Kidney epithelial cell (primary cell): ENCODE measurements at regions not wholly inside any gene's neighbourhood (a gene's known extent, or its start where the extent isn't known, plus 50 kb on each side); places are given as distances from the start of the nearest gene placed in this dataset.

Experiments
- DNase-seq: peaks from one replicate; pipeline ENCODE4 v3.0.0-alpha.2; 2010; ENCODE audit warnings: low read depth
- H3K27me3 ChIP-seq: 2 replicates; pipeline ENCODE4 v1.6.0; 2011; ENCODE audit warnings: low read length; ENCODE audit not compliant: control insufficient read depth, insufficient read depth
- H3K36me3 ChIP-seq: 2 replicates; pipeline ENCODE4 v1.5.1; 2011; ENCODE audit warnings: low read length; ENCODE audit not compliant: control insufficient read depth, insufficient read depth
- H3K4me3 ChIP-seq: 2 replicates; pipeline ENCODE4 v1.5.1; 2011; ENCODE audit warnings: low read depth, mild to moderate bottlenecking, control low read depth, low read length
- CTCF ChIP-seq: IDR thresholded peaks from 2 replicates; pipeline ENCODE4 v1.5.1; 2011; ENCODE audit warnings: mild to moderate bottlenecking, moderate library complexity, low read length, control low read depth, inconsistent platforms; ENCODE audit not compliant: insufficient read depth, poor library complexity, severe bottlenecking

GRCh38 chr5:24963611-24964010, 318.8 kb upstream of the CDH10 start:
- no peak for DNase-seq
- Histone ChIP-seq H3K4me3 (no peak overlapping the region), H3K27me3 (no peaks in the 10 kb centered on the region), H3K36me3 (no peaks in the 10 kb centered on the region)
- TF ChIP-seq CTCF = no peak

GRCh38 chr5:24923400-24923799, 278.6 kb upstream of the CDH10 start:
- H3K4me3 ChIP-seq = no peak overlapping the region
- H3K27me3 ChIP-seq = no peaks in the 10 kb centered on the region
- no peaks in the 10 kb centered on the region for H3K36me3 ChIP-seq
- no peak for TF ChIP-seq CTCF
- no peak for DNase-seq

- H3K36me3 ChIP-seq = no peaks in the 10 kb centered on the region
- no peaks in the 10 kb centered on the region for H3K27me3 ChIP-seq
- TF ChIP-seq CTCF = no peak
- H3K4me3 ChIP-seq = no peak overlapping the region
- no peak for DNase-seq
Observed at GRCh38 chr5:24918676-24919075, 273.9 kb upstream of the CDH10 start.

GRCh38 chr5:24916863-24917262, 272.1 kb upstream of the CDH10 start:
- no peak overlapping the region for H3K4me3 ChIP-seq
- TF ChIP-seq CTCF = no peak
- H3K27me3 ChIP-seq = no peaks in the 10 kb centered on the region
- no peak for DNase-seq
- H3K36me3 ChIP-seq = no peaks in the 10 kb centered on the region

GRCh38 chr5:24909210-24909609, 264.4 kb upstream of the CDH10 start:
- no peak for DNase-seq
- Histone ChIP-seq H3K27me3 (no peaks in the 10 kb centered on the region), H3K36me3 (no peaks in the 10 kb centered on the region), H3K4me3 (no peak overlapping the region)
- TF ChIP-seq CTCF = no peak

- TF ChIP-seq CTCF = no peak
- H3K4me3 ChIP-seq = no peak overlapping the region
- no peaks in the 10 kb centered on the region for H3K36me3 ChIP-seq
- DNase-seq = no peak
- no peaks in the 10 kb centered on the region for H3K27me3 ChIP-seq
Observed at GRCh38 chr5:24906689-24907088, 261.9 kb upstream of the CDH10 start.
